ENCODE measurements at regions not wholly inside any gene's neighbourhood (a gene's known extent, or its start where the extent isn't known, plus 50 kb on each side); places are given as distances from the start of the nearest gene placed in this dataset.

DNA sequence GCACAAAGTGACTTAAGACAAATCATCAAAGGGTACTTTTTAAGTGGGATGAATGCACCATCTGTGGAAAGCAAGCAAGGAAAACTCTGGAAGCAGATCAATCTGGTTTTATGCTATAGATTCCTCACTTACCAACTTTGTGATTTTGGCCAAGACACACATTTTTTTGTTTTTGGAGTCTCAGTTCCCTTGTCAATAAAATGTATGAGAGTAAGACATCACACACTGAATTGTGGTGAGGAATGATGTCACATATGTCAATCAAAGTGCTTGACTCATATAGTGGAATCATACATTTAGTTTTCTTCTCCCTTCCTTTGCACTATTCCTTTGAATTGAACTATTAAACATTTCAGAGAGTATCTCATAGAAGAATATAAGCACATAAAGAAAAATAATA is 620.5 kb upstream of the CITED2 start:
- H3K9me3 ChIP-seq: no peaks in the 10 kb centered on the region
- DNase-seq: no peak
- intact Hi-C loops (cut with DNase I): no loop called here
- no peak overlapping the region for H3K27ac ChIP-seq
- H3K27me3 ChIP-seq: no peaks in the 10 kb centered on the region
- H3K36me3 ChIP-seq: no peaks in the 10 kb centered on the region
- H3K4me3 ChIP-seq: no peak overlapping the region
- TF ChIP-seq, protein P1, sequence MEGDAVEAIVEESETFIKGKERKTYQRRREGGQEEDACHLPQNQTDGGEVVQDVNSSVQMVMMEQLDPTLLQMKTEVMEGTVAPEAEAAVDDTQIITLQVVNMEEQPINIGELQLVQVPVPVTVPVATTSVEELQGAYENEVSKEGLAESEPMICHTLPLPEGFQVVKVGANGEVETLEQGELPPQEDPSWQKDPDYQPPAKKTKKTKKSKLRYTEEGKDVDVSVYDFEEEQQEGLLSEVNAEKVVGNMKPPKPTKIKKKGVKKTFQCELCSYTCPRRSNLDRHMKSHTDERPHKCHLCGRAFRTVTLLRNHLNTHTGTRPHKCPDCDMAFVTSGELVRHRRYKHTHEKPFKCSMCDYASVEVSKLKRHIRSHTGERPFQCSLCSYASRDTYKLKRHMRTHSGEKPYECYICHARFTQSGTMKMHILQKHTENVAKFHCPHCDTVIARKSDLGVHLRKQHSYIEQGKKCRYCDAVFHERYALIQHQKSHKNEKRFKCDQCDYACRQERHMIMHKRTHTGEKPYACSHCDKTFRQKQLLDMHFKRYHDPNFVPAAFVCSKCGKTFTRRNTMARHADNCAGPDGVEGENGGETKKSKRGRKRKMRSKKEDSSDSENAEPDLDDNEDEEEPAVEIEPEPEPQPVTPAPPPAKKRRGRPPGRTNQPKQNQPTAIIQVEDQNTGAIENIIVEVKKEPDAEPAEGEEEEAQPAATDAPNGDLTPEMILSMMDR (IDR thresholded peaks at IDR 0.05): no peak
- TF ChIP-seq POLR2A (IDR thresholded peaks at IDR 0.05): no peak
- no peaks in the 10 kb centered on the region for H3K4me1 ChIP-seq

DNA sequence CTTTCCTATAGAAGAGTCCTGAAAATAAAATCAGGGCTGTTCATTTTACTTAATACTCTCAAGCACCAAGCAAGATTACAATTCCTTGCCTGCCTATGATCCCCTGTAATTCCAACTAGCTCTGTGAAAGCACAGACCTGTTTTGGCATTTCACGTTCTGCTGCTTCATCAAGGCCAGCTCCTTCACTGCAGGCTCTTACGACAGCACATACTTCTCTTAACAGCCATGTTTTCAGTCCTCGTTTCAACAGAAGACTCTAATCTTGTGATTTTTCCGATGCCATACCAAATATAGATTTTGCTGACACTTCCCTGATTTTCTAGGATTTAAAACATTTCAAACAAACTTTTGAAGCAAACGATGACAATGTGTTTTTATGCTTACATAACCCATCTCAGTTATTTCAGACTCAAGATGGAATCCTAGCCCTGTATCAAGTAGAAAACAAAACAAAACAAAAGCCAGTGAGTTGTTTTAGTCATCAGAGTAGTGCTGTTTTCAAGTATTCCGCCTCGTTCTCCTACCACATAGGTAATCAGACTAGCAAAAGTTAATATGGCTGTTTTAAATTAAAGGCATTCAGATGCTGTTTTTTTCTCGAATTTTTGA is 616.5 kb upstream of the CITED2 start:
- 63 to 64% methylated on average over 8 of the region's 8 CpGs for WGBS, 2 donors
- intact Hi-C loops (cut with DNase I): no loop called here
- Histone ChIP-seq H3K9me3 (no peaks in the 10 kb centered on the region), H3K4me3 (no peak overlapping the region), H3K27me3 (no peaks in the 10 kb centered on the region), H3K36me3 (no peaks in the 10 kb centered on the region), H3K4me1 (no peaks in the 10 kb centered on the region), H3K27ac (peak overlapping the region in 3 of 4 donors; percentile 3 to 49 (median 45))
- TF ChIP-seq, protein P1 (IDR thresholded peaks at IDR 0.05): no peak
- no peak for TF ChIP-seq POLR2A (IDR thresholded peaks at IDR 0.05)
- no peak for DNase-seq

DNA sequence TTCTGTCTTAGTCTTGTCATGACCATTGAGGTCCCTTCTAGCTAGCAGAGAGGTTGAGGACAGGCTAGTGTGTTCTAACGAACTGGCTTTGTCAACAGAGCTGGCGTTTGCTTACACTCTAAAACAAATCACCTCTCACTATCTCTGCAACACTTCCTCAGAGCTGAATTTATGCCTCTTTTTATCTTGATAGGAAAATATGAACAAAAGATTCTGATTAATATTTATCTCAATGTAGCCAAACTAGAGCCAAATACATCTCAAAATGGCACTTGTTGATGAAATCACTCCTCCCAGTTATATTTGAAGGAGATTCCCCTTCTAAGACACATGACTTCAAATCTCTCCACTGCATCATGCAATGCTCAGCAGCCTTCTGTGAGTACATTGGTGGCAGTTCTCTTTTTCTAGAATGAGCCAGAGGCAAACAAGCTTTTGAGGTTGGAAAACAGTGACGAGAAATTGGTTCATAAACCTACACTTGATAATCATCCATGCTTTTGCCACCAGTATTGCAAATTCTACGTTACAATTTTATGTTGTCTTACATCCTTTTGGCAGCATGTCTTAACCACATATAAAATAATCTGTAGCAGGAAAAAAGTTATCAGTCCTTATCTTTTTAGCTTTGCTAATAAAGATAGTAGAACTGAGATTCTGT is 615.7 kb upstream of the CITED2 start:
- H3K4me1 ChIP-seq: no peaks in the 10 kb centered on the region
- no peak overlapping the region for H3K4me3 ChIP-seq
- no peak for DNase-seq
- H3K27me3 ChIP-seq: no peaks in the 10 kb centered on the region
- TF ChIP-seq POLR2A (IDR thresholded peaks at IDR 0.05): no peak
- TF ChIP-seq, protein P1 (IDR thresholded peaks at IDR 0.05): no peak
- no peaks in the 10 kb centered on the region for H3K9me3 ChIP-seq
- peak overlapping the region in 3 of 4 donors; percentile 3 to 49 (median 45) for H3K27ac ChIP-seq
- WGBS, 2 donors: 61 to 68% methylated on average over 4 of the region's 4 CpGs
- no peaks in the 10 kb centered on the region for H3K36me3 ChIP-seq
- intact Hi-C loops (cut with DNase I): no loop called here

DNA sequence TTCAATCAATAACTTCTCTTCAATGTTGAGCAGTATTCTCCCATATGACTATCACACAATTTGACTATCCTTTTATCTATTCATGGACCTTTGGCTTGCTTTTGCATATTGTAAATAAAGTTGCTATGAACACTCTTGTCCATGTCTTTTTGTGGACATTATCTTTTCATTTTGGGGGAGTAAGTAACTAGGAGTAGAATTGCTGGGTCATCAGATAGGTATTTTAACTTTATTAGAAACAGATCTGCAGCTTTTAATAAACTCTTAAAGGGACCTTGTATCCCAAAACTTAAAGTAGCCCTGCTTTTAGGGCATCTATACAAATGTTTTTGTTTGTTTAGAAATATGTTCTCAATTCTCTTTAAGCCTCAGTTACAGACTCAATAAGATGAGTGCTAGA is 614.2 kb upstream of the CITED2 start:
- Histone ChIP-seq H3K4me3 (no peak overlapping the region), H3K9me3 (no peaks in the 10 kb centered on the region), H3K36me3 (no peaks in the 10 kb centered on the region), H3K27ac (no peak overlapping the region), H3K27me3 (no peaks in the 10 kb centered on the region), H3K4me1 (no peaks in the 10 kb centered on the region)
- DNase-seq: no peak
- intact Hi-C loops (cut with DNase I): no loop called here
- no peak for TF ChIP-seq POLR2A (IDR thresholded peaks at IDR 0.05)
- TF ChIP-seq, protein P1 (IDR thresholded peaks at IDR 0.05): no peak

DNA sequence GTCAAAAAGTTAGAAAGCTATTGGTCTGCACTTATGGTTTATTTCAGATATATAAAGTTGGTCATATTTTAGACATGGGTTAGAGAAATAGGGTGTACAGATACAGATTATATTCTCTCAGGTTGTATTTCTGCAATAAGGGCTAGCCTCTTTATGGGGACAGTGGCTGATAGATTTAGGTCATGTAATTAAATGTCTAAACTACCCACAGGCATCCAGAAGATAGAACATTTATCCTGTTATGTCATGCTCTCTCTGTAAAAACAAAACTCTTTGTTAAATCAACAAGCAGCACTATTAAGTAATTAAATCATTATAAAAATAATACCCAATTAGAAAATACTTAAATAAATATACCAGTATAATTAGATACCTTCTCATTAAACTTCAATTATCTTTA is 612.6 kb upstream of the CITED2 start:
- no peaks in the 10 kb centered on the region for H3K36me3 ChIP-seq
- no peaks in the 10 kb centered on the region for H3K9me3 ChIP-seq
- DNase-seq: no peak
- no peak overlapping the region for H3K27ac ChIP-seq
- TF ChIP-seq POLR2A (IDR thresholded peaks at IDR 0.05): no peak
- TF ChIP-seq, protein P1 (IDR thresholded peaks at IDR 0.05): no peak
- intact Hi-C loops (cut with DNase I): no loop called here
- peaks cover 4 to 14% (median 9%) of the 10 kb centered on the region in 3 donors for H3K4me1 ChIP-seq
- H3K4me3 ChIP-seq: no peak overlapping the region
- no peaks in the 10 kb centered on the region for H3K27me3 ChIP-seq
